Fibroblast of the conjunctiva (primary cell): ENCODE measurements at regions not wholly inside any gene's neighbourhood (a gene's known extent, or its start where the extent isn't known, plus 50 kb on each side); places are given as distances from the start of the nearest gene placed in this dataset.

Experiments
- DNase-seq: peaks from one replicate; pipeline ENCODE4 v3.0.0-alpha.2; 2010; ENCODE audit warnings: low read depth

- DNase-seq, result no peak
These were observed 240.1 kb upstream of the NXPH2 start for GRCh38 chr2:139020287-139020686.

GRCh38 chr2:139018252-139018651 is 238.1 kb upstream of the NXPH2 start:
- DNase-seq, result no peak

- no peak for DNase-seq
These were observed 226.9 kb upstream of the NXPH2 start for GRCh38 chr2:139007130-139007529.

GRCh38 chr2:139000131-139000785 is 220.1 kb upstream of the NXPH2 start:
- DNase-seq, result no peak

GRCh38 chr2:138997856-138998517 is 217.8 kb upstream of the NXPH2 start:
- peak; percentile 38 for DNase-seq

GRCh38 chr2:138997346-138997745 is 217.2 kb upstream of the NXPH2 start:
- DNase-seq, result no peak

- no peak for DNase-seq
These were observed 214.3 kb upstream of the NXPH2 start for GRCh38 chr2:138994502-138994901.

- DNase-seq, result no peak
These were observed 205.7 kb upstream of the NXPH2 start for GRCh38 chr2:138985881-138986280.

GRCh38 chr2:138979131-138979785 is 199.1 kb upstream of the NXPH2 start:
- no peak for DNase-seq

GRCh38 chr2:138974651-138975050 is 194.5 kb upstream of the NXPH2 start:
- DNase-seq, result no peak

- DNase-seq, result no peak
These were observed 184.2 kb upstream of the NXPH2 start for GRCh38 chr2:138964418-138964817.

- DNase-seq, result no peak
These were observed 182.5 kb upstream of the NXPH2 start for GRCh38 chr2:138962686-138963085.

GRCh38 chr2:138960191-138960590 is 180.0 kb upstream of the NXPH2 start:
- DNase-seq, result no peak

- DNase-seq, result no peak
These were observed 178.8 kb upstream of the NXPH2 start for GRCh38 chr2:138959031-138959430.

- no peak for DNase-seq
These were observed 175.9 kb upstream of the NXPH2 start for GRCh38 chr2:138956116-138956515.

GRCh38 chr2:138950486-138950885 is 170.3 kb upstream of the NXPH2 start:
- DNase-seq, result no peak

- no peak for DNase-seq
These were observed 169.3 kb upstream of the NXPH2 start for GRCh38 chr2:138949517-138949916.

- DNase-seq, result peak; percentile 81
These were observed 167.9 kb upstream of the NXPH2 start for GRCh38 chr2:138948070-138948539.

- no peak for DNase-seq
These were observed 163.3 kb upstream of the NXPH2 start for GRCh38 chr2:138943470-138943869.

GRCh38 chr2:138942466-138942865 is 162.3 kb upstream of the NXPH2 start:
- DNase-seq, result no peak

GRCh38 chr2:138931284-138932256 is 151.4 kb upstream of the NXPH2 start:
- no peak for DNase-seq

- DNase-seq, result no peak
These were observed 150.4 kb upstream of the NXPH2 start for GRCh38 chr2:138930571-138930970.
